Natural killer cell (primary cell): ENCODE measurements at regions not wholly inside any gene's neighbourhood (a gene's known extent, or its start where the extent isn't known, plus 50 kb on each side); places are given as distances from the start of the nearest gene placed in this dataset.

Source experiments
- ATAC-seq, 3 donors: fragments of 150-1000 bp in 2 of 3; fragments of 200-7000 bp in 1 of 3; cut with Tn5 transposase; 1 replicate in 1 of 3; 2 replicates in 2 of 3; pipeline ENCODE4 v1.10.0; 2021; ENCODE audit warnings: mild to moderate bottlenecking in 2 of 3, moderate library complexity in 2 of 3
- DNase-seq, 2 donors: peaks; one replicate each; pipeline versions ENCODE4 v3.0.0 to v3.0.0-alpha.2; 2013 to 2021; ENCODE audit warnings: mixed read lengths in 1 of 2
- H3K27ac ChIP-seq: one replicate; pipeline ENCODE4 v1.5.1; 2013; ENCODE audit warnings: mild to moderate bottlenecking, low read length
- H3K27me3 ChIP-seq: one replicate; pipeline ENCODE4 v1.6.1; 2013; ENCODE audit warnings: low read length; ENCODE audit not compliant: control insufficient read depth, insufficient read depth
- H3K36me3 ChIP-seq: one replicate; pipeline ENCODE4 v1.6.1; 2013; ENCODE audit warnings: low read length; ENCODE audit not compliant: control insufficient read depth, insufficient read depth
- H3K4me1 ChIP-seq: one replicate; pipeline ENCODE4 v1.6.1; 2013; ENCODE audit warnings: low read length; ENCODE audit not compliant: control insufficient read depth, insufficient read depth
- H3K4me3 ChIP-seq: one replicate; pipeline ENCODE4 v1.5.1; 2013; ENCODE audit warnings: low read length
- H3K9me3 ChIP-seq: one replicate; pipeline ENCODE4 v1.6.1; 2013; ENCODE audit warnings: low read length; ENCODE audit not compliant: control insufficient read depth, insufficient read depth
- H3K27ac Mint-ChIP-seq, 2 donors: one replicate each; pipeline ENCODE4 v1.8.0; 2022; ENCODE audit warnings: mild to moderate bottlenecking in 2 of 2, mixed read lengths in 2 of 2, moderate library complexity in 1 of 2
- H3K27me3 Mint-ChIP-seq, 2 donors: one replicate each; pipeline ENCODE4 v1.8.0; 2022; ENCODE audit warnings: low read depth in 2 of 2, mixed read lengths in 2 of 2
- H3K36me3 Mint-ChIP-seq: one replicate; pipeline ENCODE4 v1.8.0; 2022; ENCODE audit warnings: mixed read lengths
- H3K4me1 Mint-ChIP-seq, 2 donors: one replicate each; pipeline ENCODE4 v1.8.0; 2022; ENCODE audit warnings: mixed read lengths in 2 of 2
- H3K4me3 Mint-ChIP-seq: one replicate; pipeline ENCODE4 v1.8.0; 2022; ENCODE audit warnings: mild to moderate bottlenecking, moderate library complexity, mixed read lengths
- H3K9me3 Mint-ChIP-seq, 2 donors: one replicate each; pipeline ENCODE4 v1.8.0; 2022; ENCODE audit warnings: mixed read lengths in 2 of 2
- WGBS: methylation state at CpG from one replicate; pipeline ENCODE4 v1.1.7; 2013; ENCODE audit warnings: missing lambda C conversion rate; ENCODE audit not compliant: insufficient coverage; 5-methylcytosine and 5-hydroxymethylcytosine counted together
- intact Hi-C: fragments of 100-400 bp; cut with micrococcal nuclease; formaldehyde crosslinking; loops from one replicate; pipeline ENCODE4 v1.14.2; 2022
- TF ChIP-seq, protein P1 (sequence below): fragments of 200-600 bp; IDR thresholded peaks from one replicate; pipeline ENCODE4 v1.8.0; 2022; ENCODE audit warnings: antibody characterized with exemption

DNA sequence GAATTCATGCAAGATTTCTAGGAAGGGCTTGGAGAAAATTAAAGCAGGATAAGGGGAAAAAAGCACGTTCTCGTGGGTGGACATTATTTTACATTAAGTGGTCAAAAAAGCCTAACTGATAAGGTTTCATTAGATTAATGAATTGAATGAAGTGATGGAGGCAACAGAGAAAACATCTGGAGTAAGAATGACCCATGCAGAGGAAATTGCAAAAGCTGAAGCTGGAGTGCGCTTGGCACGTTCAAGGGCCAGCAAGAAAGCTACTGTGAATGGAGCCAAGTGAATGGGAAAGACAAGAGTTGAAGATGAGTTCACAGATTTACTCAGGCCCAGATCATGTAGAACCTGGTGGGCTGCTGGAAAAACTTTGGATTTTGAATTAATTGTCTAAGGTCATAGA is 777.9 kb downstream of the DACH1 start:
- Histone ChIP-seq H3K4me3 (no peak overlapping the region), H3K9me3 (no peaks in the 10 kb centered on the region), H3K36me3 (no peaks in the 10 kb centered on the region), H3K27ac (no peak overlapping the region), H3K27me3 (no peaks in the 10 kb centered on the region), H3K4me1 (no peaks in the 10 kb centered on the region)
- ATAC-seq (no peak), DNase-seq (no peak)
- intact Hi-C loops: no loop called here
- H3K27ac Mint-ChIP-seq: no peak overlapping the region
- H3K9me3 Mint-ChIP-seq: peaks cover 7 to 13% of the 10 kb centered on the region in 2 donors
- no peaks in the 10 kb centered on the region for H3K4me1 Mint-ChIP-seq
- H3K36me3 Mint-ChIP-seq: no peaks in the 10 kb centered on the region
- H3K27me3 Mint-ChIP-seq: no peaks in the 10 kb centered on the region
- no peak overlapping the region for H3K4me3 Mint-ChIP-seq
- 87% methylated on average over 4 of the region's 4 CpGs for WGBS
- TF ChIP-seq, protein P1, sequence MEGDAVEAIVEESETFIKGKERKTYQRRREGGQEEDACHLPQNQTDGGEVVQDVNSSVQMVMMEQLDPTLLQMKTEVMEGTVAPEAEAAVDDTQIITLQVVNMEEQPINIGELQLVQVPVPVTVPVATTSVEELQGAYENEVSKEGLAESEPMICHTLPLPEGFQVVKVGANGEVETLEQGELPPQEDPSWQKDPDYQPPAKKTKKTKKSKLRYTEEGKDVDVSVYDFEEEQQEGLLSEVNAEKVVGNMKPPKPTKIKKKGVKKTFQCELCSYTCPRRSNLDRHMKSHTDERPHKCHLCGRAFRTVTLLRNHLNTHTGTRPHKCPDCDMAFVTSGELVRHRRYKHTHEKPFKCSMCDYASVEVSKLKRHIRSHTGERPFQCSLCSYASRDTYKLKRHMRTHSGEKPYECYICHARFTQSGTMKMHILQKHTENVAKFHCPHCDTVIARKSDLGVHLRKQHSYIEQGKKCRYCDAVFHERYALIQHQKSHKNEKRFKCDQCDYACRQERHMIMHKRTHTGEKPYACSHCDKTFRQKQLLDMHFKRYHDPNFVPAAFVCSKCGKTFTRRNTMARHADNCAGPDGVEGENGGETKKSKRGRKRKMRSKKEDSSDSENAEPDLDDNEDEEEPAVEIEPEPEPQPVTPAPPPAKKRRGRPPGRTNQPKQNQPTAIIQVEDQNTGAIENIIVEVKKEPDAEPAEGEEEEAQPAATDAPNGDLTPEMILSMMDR: no peak

DNA sequence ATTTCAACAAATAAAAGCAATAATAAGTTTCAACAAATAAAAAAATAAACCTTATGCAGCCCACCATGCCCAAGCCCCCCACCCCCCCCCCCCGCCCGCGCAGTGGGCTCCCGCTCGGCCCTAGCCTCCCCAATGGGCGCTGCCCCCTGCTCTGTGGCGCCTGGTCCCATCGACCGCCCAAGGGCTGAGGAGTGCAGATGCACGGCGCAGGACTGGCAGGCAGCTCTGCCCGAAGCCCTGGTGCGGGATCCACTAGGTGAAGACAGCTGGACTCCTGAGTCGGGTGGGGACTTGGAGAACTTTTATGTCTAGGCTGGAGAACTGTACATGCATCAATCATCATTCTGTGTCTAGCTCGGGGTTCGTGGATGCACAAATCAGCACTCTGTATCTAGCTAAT is 779.6 kb downstream of the DACH1 start:
- no peaks in the 10 kb centered on the region for H3K27me3 Mint-ChIP-seq
- no peaks in the 10 kb centered on the region for H3K4me1 Mint-ChIP-seq
- no peak overlapping the region for H3K27ac Mint-ChIP-seq
- 92% methylated on average over 13 of the region's 16 CpGs for WGBS
- Histone ChIP-seq H3K4me1 (no peaks in the 10 kb centered on the region), H3K27ac (no peak overlapping the region), H3K36me3 (no peaks in the 10 kb centered on the region), H3K4me3 (no peak overlapping the region), H3K27me3 (no peaks in the 10 kb centered on the region), H3K9me3 (no peaks in the 10 kb centered on the region)
- intact Hi-C loops: no loop called here
- no peak for ATAC-seq
- TF ChIP-seq, protein P1: no peak
- peaks cover 7 to 13% of the 10 kb centered on the region in 2 donors for H3K9me3 Mint-ChIP-seq
- no peaks in the 10 kb centered on the region for H3K36me3 Mint-ChIP-seq
- no peak overlapping the region for H3K4me3 Mint-ChIP-seq
- DNase-seq: no peak

DNA sequence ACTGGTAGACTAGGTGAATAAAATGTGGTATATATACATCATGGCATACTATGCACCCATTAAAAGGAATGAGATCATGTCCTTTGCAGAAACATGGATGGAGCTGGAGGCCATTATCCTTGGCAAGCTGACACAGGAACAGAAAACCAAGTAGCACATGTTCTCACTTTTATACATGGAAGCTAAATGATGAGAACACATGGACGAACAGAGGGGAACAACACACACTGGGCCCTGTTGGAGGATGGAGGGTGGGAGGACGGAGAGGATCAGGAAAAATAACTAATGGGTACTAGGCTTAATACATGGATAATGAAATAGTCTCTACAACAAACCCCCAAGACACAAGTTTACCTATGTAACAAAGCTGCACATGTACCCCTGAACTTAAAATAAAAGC is 780.0 kb downstream of the DACH1 start:
- H3K27ac Mint-ChIP-seq: no peak overlapping the region
- TF ChIP-seq, protein P1: no peak
- Histone ChIP-seq H3K4me3 (no peak overlapping the region), H3K9me3 (no peaks in the 10 kb centered on the region), H3K27me3 (no peaks in the 10 kb centered on the region), H3K27ac (no peak overlapping the region), H3K36me3 (no peaks in the 10 kb centered on the region), H3K4me1 (no peaks in the 10 kb centered on the region)
- intact Hi-C loops: no loop called here
- ATAC-seq (no peak), DNase-seq (no peak)
- no peak overlapping the region for H3K4me3 Mint-ChIP-seq
- H3K4me1 Mint-ChIP-seq: no peaks in the 10 kb centered on the region
- peaks cover 7 to 13% of the 10 kb centered on the region in 2 donors for H3K9me3 Mint-ChIP-seq
- no peaks in the 10 kb centered on the region for H3K36me3 Mint-ChIP-seq
- no CpG with 5 or more reads among the region's 2 CpGs for WGBS
- no peaks in the 10 kb centered on the region for H3K27me3 Mint-ChIP-seq

DNA sequence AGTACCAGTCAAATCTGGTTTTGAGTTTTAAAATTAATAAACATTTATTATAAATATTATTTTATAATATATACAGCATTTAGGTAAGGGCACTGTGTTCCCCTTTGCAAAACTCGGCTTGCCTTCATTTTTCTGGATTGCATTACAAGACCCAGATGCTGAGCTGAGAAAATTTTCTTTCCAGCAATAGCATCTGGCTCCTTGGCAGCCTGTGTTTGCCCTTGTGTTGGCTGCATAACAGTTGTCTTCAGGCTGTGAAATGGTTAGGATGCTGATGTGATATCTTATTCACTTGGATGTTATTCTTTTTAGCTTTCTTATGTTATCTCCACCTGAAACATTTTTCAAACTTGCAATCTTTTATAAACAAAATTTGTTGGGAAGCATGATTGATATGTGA is 784.4 kb downstream of the DACH1 start:
- WGBS: 59% methylated on average over 1 of the region's 1 CpG
- Mint-ChIP-seq H3K27ac (no peak overlapping the region), H3K9me3 (peaks cover 8 to 10% of the 10 kb centered on the region in 2 donors), H3K27me3 (no peaks in the 10 kb centered on the region), H3K36me3 (no peaks in the 10 kb centered on the region), H3K4me1 (no peaks in the 10 kb centered on the region), H3K4me3 (no peak overlapping the region)
- H3K9me3 ChIP-seq: no peaks in the 10 kb centered on the region
- H3K36me3 ChIP-seq: no peaks in the 10 kb centered on the region
- no peaks in the 10 kb centered on the region for H3K4me1 ChIP-seq
- ATAC-seq (no peak), DNase-seq (no peak)
- intact Hi-C loops: no loop called here
- H3K27me3 ChIP-seq: no peaks in the 10 kb centered on the region
- no peak overlapping the region for H3K27ac ChIP-seq
- H3K4me3 ChIP-seq: no peak overlapping the region
- TF ChIP-seq, protein P1: no peak
